ENCODE measurements at regions not wholly inside any gene's neighbourhood (a gene's known extent, or its start where the extent isn't known, plus 50 kb on each side); places are given as distances from the start of the nearest gene placed in this dataset.

- TF ChIP-seq CTCF (IDR thresholded peaks at IDR 0.05; ENCODE audit: poor library complexity) (no peak), EZH2phosphoT487 (IDR thresholded peaks at IDR 0.05; ENCODE audit: low read depth, severe bottlenecking, unreplicated experiment) (no peak)
Measured at GRCh38 chr2:45274250-45274926, 265.1 kb upstream of the SIX2 start.
